Peyer's patch (tissue), 4 donors: ENCODE measurements at regions not wholly inside any gene's neighbourhood (a gene's known extent, or its start where the extent isn't known, plus 50 kb on each side); places are given as distances from the start of the nearest gene placed in this dataset.

Source experiments
- CTCF ChIP-seq, 6 experiments: fragments of 450-650 bp in 4 of 6; fragments of 200-600 bp in 2 of 6; sonication (generic) in 1 of 6; IDR thresholded peaks; one replicate each; pipeline ENCODE4 v1.5.1; 2017 to 2019; ENCODE audit warnings: antibody characterized with exemption in 6 of 6, mild to moderate bottlenecking in 3 of 6, moderate library complexity in 1 of 6
- POLR2A ChIP-seq, 2 donors: fragments of 450-650 bp; IDR thresholded peaks; one replicate each; pipeline ENCODE4 v1.5.1; 2017; ENCODE audit warnings: antibody characterized with exemption in 2 of 2, mild to moderate bottlenecking in 2 of 2, moderate library complexity in 2 of 2

- TF ChIP-seq CTCF (IDR thresholded peaks at IDR 0.05) (no peak), POLR2A (IDR thresholded peaks at IDR 0.05) (no peak)
These were observed 242.7 kb upstream of the DCAF8L1 start for GRCh38 chrX:28223991-28224390.
